ENCODE measurements at regions not wholly inside any gene's neighbourhood (a gene's known extent, or its start where the extent isn't known, plus 50 kb on each side); places are given as distances from the start of the nearest gene placed in this dataset.
A peak's percentile ranks its signal among the peaks of the same experiment; 100 is the strongest.

- POLR2A ChIA-PET, result no interaction called here
Measured at GRCh38 chr12:92470608-92471021, 232.2 kb upstream of the PLEKHG7 start.

GRCh38 chr12:92469837-92470236, 233.0 kb upstream of the PLEKHG7 start:
- Histone ChIP-seq H3K27ac (ENCODE audit: insufficient read depth in 1 of 2, low read depth in 1 of 2, low read length in 2 of 2, poor library complexity in 1 of 2, severe bottlenecking in 2 of 2) (no peak overlapping the region), H3K9me3 (ENCODE audit: control extremely low read depth in 1 of 5, control insufficient read depth in 4 of 5, insufficient read depth in 2 of 5, low read depth in 1 of 5, low read length in 4 of 5) (no peaks in the 10 kb centered on the region), H3K27me3 (replicated peaks in 2 of 5; ENCODE audit: control insufficient read depth in 4 of 5, insufficient read depth in 5 of 5, low read length in 4 of 5) (no peaks in the 10 kb centered on the region), H3K36me3 (ENCODE audit: control insufficient read depth in 4 of 4, insufficient read depth in 4 of 4, low read length in 3 of 4) (no peaks in the 10 kb centered on the region), H3K4me1 (ENCODE audit: control extremely low read depth in 1 of 4, control insufficient read depth in 4 of 4, insufficient read depth in 4 of 4, low read length in 3 of 4) (no peaks in the 10 kb centered on the region), H3K4me3 (ENCODE audit: control insufficient read depth in 1 of 7, extremely low read depth in 1 of 7, insufficient read depth in 4 of 7, low read depth in 2 of 7, low read length in 6 of 7) (no peak overlapping the region)
- ChIA-PET CTCF (no interaction called here), POLR2A (interaction anchor here (0.6 kb wide), 1 partner anchor 362 kb away, joined by 5 read pairs; no protein-coding TSS in a partner anchor)
- DNase-seq, result no peak
- 100% methylated on average over 6 of the region's 6 CpGs for WGBS (ENCODE audit: insufficient coverage)

More at GRCh38 chr12:92470608-92471021, 232.2 kb upstream of the PLEKHG7 start:
- no peaks in the 10 kb centered on the region for H3K36me3 ChIP-seq (ENCODE audit: control insufficient read depth in 4 of 4, insufficient read depth in 4 of 4, low read length in 3 of 4)
- CTCF ChIA-PET, result no interaction called here
- H3K4me3 ChIP-seq (ENCODE audit: control insufficient read depth in 1 of 7, extremely low read depth in 1 of 7, insufficient read depth in 4 of 7, low read depth in 2 of 7, low read length in 6 of 7), result no peak overlapping the region
- 100% methylated on average over 3 of the region's 4 CpGs for WGBS (ENCODE audit: insufficient coverage)
- no peaks in the 10 kb centered on the region for H3K4me1 ChIP-seq (ENCODE audit: control extremely low read depth in 1 of 4, control insufficient read depth in 4 of 4, insufficient read depth in 4 of 4, low read length in 3 of 4)
- no peaks in the 10 kb centered on the region for H3K9me3 ChIP-seq (ENCODE audit: control extremely low read depth in 1 of 5, control insufficient read depth in 4 of 5, insufficient read depth in 2 of 5, low read depth in 1 of 5, low read length in 4 of 5)
- no peak overlapping the region for H3K27ac ChIP-seq (ENCODE audit: insufficient read depth in 1 of 2, low read depth in 1 of 2, low read length in 2 of 2, poor library complexity in 1 of 2, severe bottlenecking in 2 of 2)
- no peak for DNase-seq
- H3K27me3 ChIP-seq (replicated peaks in 2 of 5; ENCODE audit: control insufficient read depth in 4 of 5, insufficient read depth in 5 of 5, low read length in 4 of 5), result no peaks in the 10 kb centered on the region

- H3K9me3 ChIP-seq (ENCODE audit: control extremely low read depth in 1 of 5, control insufficient read depth in 4 of 5, insufficient read depth in 2 of 5, low read depth in 1 of 5, low read length in 4 of 5), result no peaks in the 10 kb centered on the region
- H3K4me3 ChIP-seq (ENCODE audit: control insufficient read depth in 1 of 7, extremely low read depth in 1 of 7, insufficient read depth in 4 of 7, low read depth in 2 of 7, low read length in 6 of 7), result peak overlapping the region in 1 of 7 experiments; percentile 10
- H3K4me1 ChIP-seq (ENCODE audit: control extremely low read depth in 1 of 4, control insufficient read depth in 4 of 4, insufficient read depth in 4 of 4, low read length in 3 of 4), result no peaks in the 10 kb centered on the region
- no peak overlapping the region for H3K27ac ChIP-seq (ENCODE audit: insufficient read depth in 1 of 2, low read depth in 1 of 2, low read length in 2 of 2, poor library complexity in 1 of 2, severe bottlenecking in 2 of 2)
- no peak for DNase-seq
- no peaks in the 10 kb centered on the region for H3K27me3 ChIP-seq (replicated peaks in 2 of 5; ENCODE audit: control insufficient read depth in 4 of 5, insufficient read depth in 5 of 5, low read length in 4 of 5)
- ChIA-PET POLR2A (no interaction called here), CTCF (no interaction called here)
- H3K36me3 ChIP-seq (ENCODE audit: control insufficient read depth in 4 of 4, insufficient read depth in 4 of 4, low read length in 3 of 4), result no peaks in the 10 kb centered on the region
- 96% methylated on average over 8 of the region's 8 CpGs for WGBS (ENCODE audit: insufficient coverage)
Measured at GRCh38 chr12:92468358-92469020, 234.3 kb upstream of the PLEKHG7 start.

- Histone ChIP-seq H3K27me3 (replicated peaks in 2 of 5; ENCODE audit: control insufficient read depth in 4 of 5, insufficient read depth in 5 of 5, low read length in 4 of 5) (no peaks in the 10 kb centered on the region), H3K9me3 (ENCODE audit: control extremely low read depth in 1 of 5, control insufficient read depth in 4 of 5, insufficient read depth in 2 of 5, low read depth in 1 of 5, low read length in 4 of 5) (no peaks in the 10 kb centered on the region), H3K4me3 (ENCODE audit: control insufficient read depth in 1 of 7, extremely low read depth in 1 of 7, insufficient read depth in 4 of 7, low read depth in 2 of 7, low read length in 6 of 7) (peak overlapping the region in 1 of 7 experiments; percentile 10), H3K4me1 (ENCODE audit: control extremely low read depth in 1 of 4, control insufficient read depth in 4 of 4, insufficient read depth in 4 of 4, low read length in 3 of 4) (no peaks in the 10 kb centered on the region), H3K36me3 (ENCODE audit: control insufficient read depth in 4 of 4, insufficient read depth in 4 of 4, low read length in 3 of 4) (no peaks in the 10 kb centered on the region), H3K27ac (ENCODE audit: insufficient read depth in 1 of 2, low read depth in 1 of 2, low read length in 2 of 2, poor library complexity in 1 of 2, severe bottlenecking in 2 of 2) (no peak overlapping the region)
- DNase-seq, result no peak
- CTCF ChIA-PET, result no interaction called here
- 100% methylated on average over 1 of the region's 1 CpG for WGBS (ENCODE audit: insufficient coverage)
- POLR2A ChIA-PET, result no interaction called here
Measured at GRCh38 chr12:92467886-92468285, 234.9 kb upstream of the PLEKHG7 start.

GRCh38 chr12:92466391-92467305, 236.1 kb upstream of the PLEKHG7 start:
- Histone ChIP-seq H3K27me3 (replicated peaks in 2 of 5; ENCODE audit: control insufficient read depth in 4 of 5, insufficient read depth in 5 of 5, low read length in 4 of 5) (no peaks in the 10 kb centered on the region), H3K9me3 (ENCODE audit: control extremely low read depth in 1 of 5, control insufficient read depth in 4 of 5, insufficient read depth in 2 of 5, low read depth in 1 of 5, low read length in 4 of 5) (no peaks in the 10 kb centered on the region), H3K36me3 (ENCODE audit: control insufficient read depth in 4 of 4, insufficient read depth in 4 of 4, low read length in 3 of 4) (no peaks in the 10 kb centered on the region), H3K4me3 (ENCODE audit: control insufficient read depth in 1 of 7, extremely low read depth in 1 of 7, insufficient read depth in 4 of 7, low read depth in 2 of 7, low read length in 6 of 7) (peak overlapping the region in 1 of 7 experiments; percentile 28), H3K27ac (ENCODE audit: insufficient read depth in 1 of 2, low read depth in 1 of 2, low read length in 2 of 2, poor library complexity in 1 of 2, severe bottlenecking in 2 of 2) (no peak overlapping the region), H3K4me1 (ENCODE audit: control extremely low read depth in 1 of 4, control insufficient read depth in 4 of 4, insufficient read depth in 4 of 4, low read length in 3 of 4) (peaks cover 0 to 11% (median 7%) of the 10 kb centered on the region in 4 experiments)
- POLR2A ChIA-PET, result no interaction called here
- 93% methylated on average over 10 of the region's 13 CpGs for WGBS (ENCODE audit: insufficient coverage)
- no peak for DNase-seq
- CTCF ChIA-PET, result no interaction called here

GRCh38 chr12:92465786-92466295, 236.9 kb upstream of the PLEKHG7 start:
- ChIA-PET POLR2A (no interaction called here), CTCF (no interaction called here)
- 85% methylated on average over 7 of the region's 9 CpGs for WGBS (ENCODE audit: insufficient coverage)
- H3K27me3 ChIP-seq (replicated peaks in 2 of 5; ENCODE audit: control insufficient read depth in 4 of 5, insufficient read depth in 5 of 5, low read length in 4 of 5), result no peaks in the 10 kb centered on the region
- no peaks in the 10 kb centered on the region for H3K9me3 ChIP-seq (ENCODE audit: control extremely low read depth in 1 of 5, control insufficient read depth in 4 of 5, insufficient read depth in 2 of 5, low read depth in 1 of 5, low read length in 4 of 5)
- no peak for DNase-seq
- no peak overlapping the region for H3K27ac ChIP-seq (ENCODE audit: insufficient read depth in 1 of 2, low read depth in 1 of 2, low read length in 2 of 2, poor library complexity in 1 of 2, severe bottlenecking in 2 of 2)
- peaks cover 2 to 17% (median 7%) of the 10 kb centered on the region in 4 experiments for H3K4me1 ChIP-seq (ENCODE audit: control extremely low read depth in 1 of 4, control insufficient read depth in 4 of 4, insufficient read depth in 4 of 4, low read length in 3 of 4)
- no peaks in the 10 kb centered on the region for H3K36me3 ChIP-seq (ENCODE audit: control insufficient read depth in 4 of 4, insufficient read depth in 4 of 4, low read length in 3 of 4)
- H3K4me3 ChIP-seq (ENCODE audit: control insufficient read depth in 1 of 7, extremely low read depth in 1 of 7, insufficient read depth in 4 of 7, low read depth in 2 of 7, low read length in 6 of 7), result no peak overlapping the region

- Histone ChIP-seq H3K36me3 (ENCODE audit: control insufficient read depth in 4 of 4, insufficient read depth in 4 of 4, low read length in 3 of 4) (no peaks in the 10 kb centered on the region), H3K27ac (ENCODE audit: insufficient read depth in 1 of 2, low read depth in 1 of 2, low read length in 2 of 2, poor library complexity in 1 of 2, severe bottlenecking in 2 of 2) (no peak overlapping the region), H3K4me3 (ENCODE audit: control insufficient read depth in 1 of 7, extremely low read depth in 1 of 7, insufficient read depth in 4 of 7, low read depth in 2 of 7, low read length in 6 of 7) (no peak overlapping the region), H3K9me3 (ENCODE audit: control extremely low read depth in 1 of 5, control insufficient read depth in 4 of 5, insufficient read depth in 2 of 5, low read depth in 1 of 5, low read length in 4 of 5) (no peaks in the 10 kb centered on the region), H3K4me1 (ENCODE audit: control extremely low read depth in 1 of 4, control insufficient read depth in 4 of 4, insufficient read depth in 4 of 4, low read length in 3 of 4) (peaks cover 2 to 17% (median 7%) of the 10 kb centered on the region in 4 experiments), H3K27me3 (replicated peaks in 2 of 5; ENCODE audit: control insufficient read depth in 4 of 5, insufficient read depth in 5 of 5, low read length in 4 of 5) (no peaks in the 10 kb centered on the region)
- no peak for DNase-seq
- CTCF ChIA-PET, result no interaction called here
- POLR2A ChIA-PET, result no interaction called here
- 77% methylated on average over 3 of the region's 3 CpGs for WGBS (ENCODE audit: insufficient coverage)
Measured at GRCh38 chr12:92464911-92465310, 237.9 kb upstream of the PLEKHG7 start.
